ENCODE measurements at regions not wholly inside any gene's neighbourhood (a gene's known extent, or its start where the extent isn't known, plus 50 kb on each side); places are given as distances from the start of the nearest gene placed in this dataset.

DNA sequence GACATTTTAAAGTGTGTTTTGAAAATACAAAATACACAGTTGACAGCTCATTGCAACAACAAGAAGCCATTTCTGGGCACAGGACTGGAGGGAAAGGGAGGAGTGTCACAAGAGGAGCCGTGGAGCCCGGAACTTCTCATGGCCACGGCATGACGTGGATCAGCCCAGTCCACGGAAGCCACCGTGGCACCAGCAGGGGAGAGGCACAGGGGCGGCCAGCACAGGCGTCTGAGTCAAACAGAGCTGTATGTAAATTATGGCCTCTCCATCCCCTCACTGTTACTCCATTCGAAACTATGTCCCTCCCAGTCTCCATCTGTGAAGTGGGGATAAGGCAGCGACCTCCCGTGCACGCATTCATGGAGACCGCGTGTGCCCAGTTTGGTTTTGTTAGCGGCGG, 165.6 kb upstream of the IRX2 start:
- Histone ChIP-seq H3K56ac (replicated peaks; ENCODE audit: insufficient read length, low read depth, low read length) (no peak overlapping the region), H2BK20ac (ENCODE audit: low read length) (no peak overlapping the region), H3K14ac (ENCODE audit: insufficient read length) (no peak overlapping the region), H2BK5ac (ENCODE audit: low read depth, low read length) (0 out of 2 replicates have a peak overlapping the region, but pooled peaks have one; percentile 73), H2BK15ac (ENCODE audit: low read length) (0 out of 2 replicates have a peak overlapping the region, but pooled peaks have one; percentile 88), H3K9me3 (ENCODE audit: insufficient read depth in 2 of 2, low read depth in 1 of 2, low read length in 1 of 2) (no peaks in the 10 kb centered on the region), H2AK5ac (ENCODE audit: low read depth, low read length) (0 out of 2 replicates have a peak overlapping the region, but pooled peaks have one; percentile 5), H3K18ac (ENCODE audit: extremely low read depth, low read length) (no peak overlapping the region), H3K36me3 (ENCODE audit: control insufficient read depth in 2 of 4, insufficient read depth in 4 of 4, low read length in 3 of 4) (no peaks in the 10 kb centered on the region), H3K4ac (replicated peaks; ENCODE audit: insufficient read length, low read depth, low read length) (no peak overlapping the region), H3K27me3 (replicated peaks in 1 of 4; ENCODE audit: control insufficient read depth in 3 of 4, extremely low read depth in 1 of 4, insufficient read depth in 3 of 4, low read length in 3 of 4) (peaks cover 0 to 2% (median 0%) of the 10 kb centered on the region in 4 experiments; a peak in 4 of 7 replicates), H4K91ac (replicated peaks; ENCODE audit: insufficient read length, low read length) (no peak overlapping the region), H3K23me2 (ENCODE audit: low read depth, low read length) (peaks cover 3% of the 10 kb centered on the region; the same call in 1 of the 2 replicates), H3K4me1 (replicated peaks in 1 of 4; ENCODE audit: control insufficient read depth in 3 of 4, insufficient read depth in 4 of 4, low read length in 3 of 4) (peaks cover 3 to 17% (median 4%) of the 10 kb centered on the region in 4 experiments; a peak in 5 of 7 replicates), H3K27ac (ENCODE audit: low read depth, low read length) (no peak overlapping the region), H4K20me1 (replicated peaks in 1 of 2; ENCODE audit: control insufficient read depth in 1 of 2, insufficient read depth in 2 of 2, low read length in 2 of 2) (no peaks in the 10 kb centered on the region), H3K79me1 (ENCODE audit: low read depth, low read length) (no peaks in the 10 kb centered on the region), H4K8ac (ENCODE audit: extremely low read depth, insufficient read depth, low read length) (no peak overlapping the region), H2BK120ac (replicated peaks; ENCODE audit: low read depth, low read length) (peak overlapping the region; percentile 47), H3K4me3 (ENCODE audit: extremely low read depth in 1 of 4, insufficient read depth in 2 of 4, low read depth in 3 of 4, low read length in 4 of 4) (no peak overlapping the region), H2AFZ (ENCODE audit: low read length) (no peak overlapping the region), H3K23ac (ENCODE audit: insufficient read length) (no peak overlapping the region), H3K4me2 (ENCODE audit: insufficient read depth in 1 of 2, low read depth in 2 of 2, low read length in 2 of 2) (no peak overlapping the region), H3K9ac (replicated peaks in 1 of 4; ENCODE audit: extremely low read depth in 1 of 4, low read depth in 3 of 4, low read length in 3 of 4) (no peak overlapping the region), H4K5ac (ENCODE audit: insufficient read length, low read depth, low read length) (no peak overlapping the region), H2BK12ac (ENCODE audit: low read depth, low read length) (peak overlapping the region; percentile 68; the same call in 1 of the 2 replicates), H3K79me2 (ENCODE audit: control insufficient read depth in 1 of 2, insufficient read depth in 2 of 2, low read length in 2 of 2) (no peaks in the 10 kb centered on the region)
- ChIA-PET CTCF (ENCODE audit: partially characterized antibody) (interaction anchor here (0.6 to 1.2 kb wide), 3 partner anchors 15 to 1179 kb away, joined by 3 read pairs; no protein-coding TSS in a partner anchor), POLR2A (ENCODE audit: partially characterized antibody) (interaction anchor here (0.6 kb wide), 1 partner anchor 679 kb away, joined by 3 read pairs; the partner anchor contains the start of gene IRX1)
- DNase-seq (ENCODE audit: low read depth in 1 of 2, low spot score in 2 of 2) (peak in 1 of 2 experiments; percentile 31), FAIRE-seq (no peak)
- TF ChIP-seq CTBP2 (IDR thresholded peaks at IDR 0.05; ENCODE audit: borderline replicate concordance, insufficient read depth, insufficient read length, low read length): no peak
- TF ChIP-seq EGR1 (IDR thresholded peaks at IDR 0.05; ENCODE audit: borderline replicate concordance, low read depth, low read length): peak; percentile 56; the same call in 1 of the 2 replicates
- WGBS, 2 experiments (ENCODE audit: extremely low coverage in 1 of 2, insufficient coverage in 1 of 2, insufficient read length in 1 of 2, insufficient replicate concordance in 2 of 2, low coverage in 1 of 2, low lambda C conversion rate in 2 of 2, missing lambda C conversion rate in 1 of 2): 88% methylated on average over 16 of the region's 16 CpGs; no CpG with 5 or more reads in 1 of the 2 experiments
